ENCODE measurements at regions not wholly inside any gene's neighbourhood (a gene's known extent, or its start where the extent isn't known, plus 50 kb on each side); places are given as distances from the start of the nearest gene placed in this dataset.
A peak's percentile ranks its signal among the peaks of the same experiment; 100 is the strongest.

DNA sequence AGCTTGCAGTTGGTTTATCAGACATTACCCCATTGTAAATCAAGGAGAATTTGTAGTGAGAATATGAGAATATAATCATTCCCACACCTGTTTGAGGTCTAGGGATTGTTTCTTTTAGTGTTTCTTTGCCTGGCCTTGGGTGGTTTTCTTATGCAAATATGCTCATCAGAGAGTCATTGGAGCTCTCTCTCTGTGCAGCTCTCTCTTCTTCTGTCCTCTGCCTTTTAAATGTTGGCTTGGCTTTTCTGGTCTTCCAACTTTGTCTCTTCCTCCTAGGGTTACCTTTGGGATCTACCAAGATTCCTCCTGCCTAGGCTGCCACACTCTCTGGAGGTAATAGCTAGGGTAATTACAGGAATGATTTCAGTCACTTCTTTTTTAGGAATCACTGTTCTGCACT, 102.3 kb upstream of the ARSJ start:
- H2AFZ ChIP-seq (ENCODE audit: low read length), result no peak overlapping the region
- H3K27ac ChIP-seq (ENCODE audit: low read depth, low read length), result no peak overlapping the region
- no peak overlapping the region for H2BK12ac ChIP-seq (ENCODE audit: low read depth, low read length)
- no peak overlapping the region for H3K56ac ChIP-seq (replicated peaks; ENCODE audit: insufficient read length, low read depth, low read length)
- H3K18ac ChIP-seq (ENCODE audit: extremely low read depth, low read length), result no peak overlapping the region
- H3K36me3 ChIP-seq (ENCODE audit: control insufficient read depth in 2 of 4, insufficient read depth in 4 of 4, low read length in 3 of 4), result no peaks in the 10 kb centered on the region
- H3K4me2 ChIP-seq (ENCODE audit: insufficient read depth in 1 of 2, low read depth in 2 of 2, low read length in 2 of 2), result peak overlapping the region in 1 of 2 experiments; percentile 28; a peak in 1 of 4 replicates
- no peak overlapping the region for H2AK5ac ChIP-seq (ENCODE audit: low read depth, low read length)
- H3K27me3 ChIP-seq (replicated peaks in 1 of 4; ENCODE audit: control insufficient read depth in 3 of 4, extremely low read depth in 1 of 4, insufficient read depth in 3 of 4, low read length in 3 of 4), result no peaks in the 10 kb centered on the region
- no peaks in the 10 kb centered on the region for H3K79me2 ChIP-seq (ENCODE audit: control insufficient read depth in 1 of 2, insufficient read depth in 2 of 2, low read length in 2 of 2)
- H4K5ac ChIP-seq (ENCODE audit: insufficient read length, low read depth, low read length), result no peak overlapping the region
- H3K9me3 ChIP-seq (ENCODE audit: insufficient read depth in 2 of 2, low read depth in 1 of 2, low read length in 1 of 2), result 0 out of 4 replicates have a peak, but pooled peaks cover 0 to 3% of the 10 kb centered on the region in 2 experiments
- H2BK15ac ChIP-seq (ENCODE audit: low read length), result no peak overlapping the region
- H3K9ac ChIP-seq (replicated peaks in 1 of 4; ENCODE audit: extremely low read depth in 1 of 4, low read depth in 3 of 4, low read length in 3 of 4), result no peak overlapping the region
- H2BK5ac ChIP-seq (ENCODE audit: low read depth, low read length), result no peak overlapping the region
- H3K79me1 ChIP-seq (ENCODE audit: low read depth, low read length), result no peaks in the 10 kb centered on the region
- H3K23ac ChIP-seq (ENCODE audit: insufficient read length), result no peak overlapping the region
- no peaks in the 10 kb centered on the region for H4K20me1 ChIP-seq (replicated peaks in 1 of 2; ENCODE audit: control insufficient read depth in 1 of 2, insufficient read depth in 2 of 2, low read length in 2 of 2)
- ChIA-PET POLR2A (ENCODE audit: partially characterized antibody) (no interaction called here), CTCF (ENCODE audit: partially characterized antibody) (interaction anchor here (0.8 to 3.3 kb wide), 3 partner anchors 10 to 323 kb away, joined by 3 to 28 read pairs (median 3); no protein-coding TSS in a partner anchor)
- peaks cover 0 to 9% (median 3%) of the 10 kb centered on the region in 4 experiments; a peak in 4 of 7 replicates for H3K4me1 ChIP-seq (replicated peaks in 1 of 4; ENCODE audit: control insufficient read depth in 3 of 4, insufficient read depth in 4 of 4, low read length in 3 of 4)
- TF ChIP-seq ASH2L (IDR thresholded peaks at IDR 0.05; ENCODE audit: low read length) (no peak), POU5F1 (IDR thresholded peaks at IDR 0.05; ENCODE audit: low read depth, low read length) (peak; percentile 50; the same call in 1 of the 2 replicates), PHF8 (conservative IDR thresholded peaks at IDR 0.05; ENCODE audit: low read depth, low read length) (no peak)
- TF ChIP-seq, protein P1, sequence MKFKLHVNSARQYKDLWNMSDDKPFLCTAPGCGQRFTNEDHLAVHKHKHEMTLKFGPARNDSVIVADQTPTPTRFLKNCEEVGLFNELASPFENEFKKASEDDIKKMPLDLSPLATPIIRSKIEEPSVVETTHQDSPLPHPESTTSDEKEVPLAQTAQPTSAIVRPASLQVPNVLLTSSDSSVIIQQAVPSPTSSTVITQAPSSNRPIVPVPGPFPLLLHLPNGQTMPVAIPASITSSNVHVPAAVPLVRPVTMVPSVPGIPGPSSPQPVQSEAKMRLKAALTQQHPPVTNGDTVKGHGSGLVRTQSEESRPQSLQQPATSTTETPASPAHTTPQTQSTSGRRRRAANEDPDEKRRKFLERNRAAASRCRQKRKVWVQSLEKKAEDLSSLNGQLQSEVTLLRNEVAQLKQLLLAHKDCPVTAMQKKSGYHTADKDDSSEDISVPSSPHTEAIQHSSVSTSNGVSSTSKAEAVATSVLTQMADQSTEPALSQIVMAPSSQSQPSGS (IDR thresholded peaks at IDR 0.05; ENCODE audit: low read length), result no peak
- H4K91ac ChIP-seq (replicated peaks; ENCODE audit: insufficient read length, low read length), result no peak overlapping the region
- FAIRE-seq (no peak), DNase-seq (ENCODE audit: low read depth in 1 of 2, low spot score in 2 of 2) (no peak)
- H3K14ac ChIP-seq (ENCODE audit: insufficient read length), result no peak overlapping the region
- H3K23me2 ChIP-seq (ENCODE audit: low read depth, low read length), result no peaks in the 10 kb centered on the region
- H3K4ac ChIP-seq (replicated peaks; ENCODE audit: insufficient read length, low read depth, low read length), result no peak overlapping the region
- no peak overlapping the region for H4K8ac ChIP-seq (ENCODE audit: extremely low read depth, insufficient read depth, low read length)
- H3K4me3 ChIP-seq (ENCODE audit: extremely low read depth in 1 of 4, insufficient read depth in 2 of 4, low read depth in 3 of 4, low read length in 4 of 4), result no peak overlapping the region
- H2BK120ac ChIP-seq (replicated peaks; ENCODE audit: low read depth, low read length), result no peak overlapping the region
- H2BK20ac ChIP-seq (ENCODE audit: low read length), result no peak overlapping the region

Measured in H1 (cell line).